Loucy (cell line): ENCODE measurements at regions not wholly inside any gene's neighbourhood (a gene's known extent, or its start where the extent isn't known, plus 50 kb on each side); places are given as distances from the start of the nearest gene placed in this dataset.

Experiments used
- CTCF ChIP-seq: fragments of 200-600 bp; sonication (generic); conservative IDR thresholded peaks from 2 replicates; pipeline ENCODE4 v1.5.1; 2014; ENCODE audit warnings: mild to moderate bottlenecking, antibody characterized with exemption, low read length
- EZH2phosphoT487 ChIP-seq: fragments of 200-600 bp; IDR thresholded peaks from 2 replicates; pipeline ENCODE4 v1.6.1; 2018; ENCODE audit warnings: antibody characterized with exemption, mild to moderate bottlenecking, moderate library complexity, borderline replicate concordance

GRCh38 chr3:18861137-18861536, 287.2 kb upstream of the KCNH8 start:
- TF ChIP-seq CTCF (no peak), EZH2phosphoT487 (no peak)
